ENCODE measurements at regions not wholly inside any gene's neighbourhood (a gene's known extent, or its start where the extent isn't known, plus 50 kb on each side); places are given as distances from the start of the nearest gene placed in this dataset.

GRCh38 chr21:28699596-28700259 lies 292.9 kb downstream of the LTN1 start:
- TF ChIP-seq CTCF (IDR thresholded peaks at IDR 0.05; ENCODE audit: borderline replicate concordance, extremely low read depth, low read length, poor library complexity, severe bottlenecking), result no peak
- TF ChIP-seq EZH2 (IDR thresholded peaks at IDR 0.05; ENCODE audit: borderline replicate concordance, low read depth, low read length, severe bottlenecking), result no peak
